PFSK-1 (cell line): ENCODE measurements at regions not wholly inside any gene's neighbourhood (a gene's known extent, or its start where the extent isn't known, plus 50 kb on each side); places are given as distances from the start of the nearest gene placed in this dataset.

Experiments
- FOXP2 ChIP-seq: optimal IDR thresholded peaks from 2 replicates; pipeline ENCODE3; 2011; ENCODE audit warnings: borderline replicate concordance, control low read depth, inconsistent platforms; ENCODE audit not compliant: insufficient read depth; ENCODE audit errors: extremely low read length, extremely low read depth
- POLR2AphosphoS5 ChIP-seq: IDR thresholded peaks from 2 replicates; pipeline ENCODE4 v1.6.1; 2012; ENCODE audit warnings: low read depth, mild to moderate bottlenecking, control low read depth, low read length, moderate library complexity
- REST ChIP-seq, 2 experiments: IDR thresholded peaks; 2 replicates each; pipeline versions ENCODE4 v1.6.1 to v1.8.0; 2011 to 2012; ENCODE audit warnings: low read depth in 2 of 2, low read length in 2 of 2, control low read depth in 1 of 2, inconsistent platforms in 1 of 2, mild to moderate bottlenecking in 1 of 2, moderate library complexity in 1 of 2; ENCODE audit not compliant: insufficient read depth in 1 of 2
- SIN3A ChIP-seq: IDR thresholded peaks from 2 replicates; pipeline ENCODE4 v1.6.1; 2012; ENCODE audit warnings: mild to moderate bottlenecking, low read length, moderate library complexity, borderline replicate concordance; ENCODE audit not compliant: insufficient read depth
- TAF1 ChIP-seq: IDR thresholded peaks from 2 replicates; pipeline ENCODE4 v1.6.1; 2012; ENCODE audit warnings: low read length, control low read depth, borderline replicate concordance; ENCODE audit not compliant: insufficient read depth

- TF ChIP-seq FOXP2, result no peak
- TF ChIP-seq POLR2AphosphoS5, result no peak
- no peak for TF ChIP-seq REST (IDR thresholded peaks at IDR 0.05; ENCODE audit: insufficient read depth in 1 of 2, low read depth in 2 of 2, low read length in 2 of 2)
- no peak for TF ChIP-seq SIN3A
- no peak for TF ChIP-seq TAF1
Observed at GRCh38 chr1:224513383-224513782, 78.8 kb upstream of the WDR26 start.
